Gastroesophageal sphincter (tissue), 4 donors: ENCODE measurements at regions not wholly inside any gene's neighbourhood (a gene's known extent, or its start where the extent isn't known, plus 50 kb on each side); places are given as distances from the start of the nearest gene placed in this dataset.

Experiments used
- ATAC-seq: fragments of 150-250 bp; one replicate; pipeline ENCODE4 v1.9.1; 2016; ENCODE audit warnings: mild to moderate bottlenecking, moderate library complexity
- H3K27ac ChIP-seq, 4 donors: fragments of 200-600 bp; sonication (generic) in 3 of 4; 1 replicate in 3 of 4; 2 replicates in 1 of 4; pipeline ENCODE4 v1.5.1; 2016 to 2019
- H3K27me3 ChIP-seq: fragments of 200-600 bp; sonication (generic); one replicate; pipeline ENCODE4 v1.5.1; 2019
- H3K36me3 ChIP-seq, 2 donors: fragments of 200-600 bp; sonication (generic); one replicate each; pipeline ENCODE4 v1.5.1; 2019; ENCODE audit warnings: control low read depth in 1 of 2
- H3K4me1 ChIP-seq, 3 donors: fragments of 200-600 bp; sonication (generic); 1 replicate in 2 of 3; 2 replicates in 1 of 3; pipeline ENCODE4 v1.5.1; 2016 to 2019; ENCODE audit warnings: control low read depth in 2 of 3
- H3K4me3 ChIP-seq, 2 donors: fragments of 200-600 bp; sonication (generic); one replicate each; pipeline ENCODE4 v1.5.1; 2019; ENCODE audit warnings: mild to moderate bottlenecking in 1 of 2, moderate library complexity in 1 of 2
- H3K9me3 ChIP-seq, 3 donors: fragments of 200-600 bp; sonication (generic); one replicate each; pipeline ENCODE4 v1.5.1; 2017 to 2019; ENCODE audit warnings: control low read depth in 2 of 3
- EP300 ChIP-seq: sonication (generic); formaldehyde crosslinking; IDR thresholded peaks from one replicate; pipeline ENCODE4 v1.6.1; 2017; ENCODE audit warnings: antibody characterized with exemption, mild to moderate bottlenecking
- POLR2A ChIP-seq, 2 donors: fragments of 450-650 bp; IDR thresholded peaks; one replicate each; pipeline ENCODE4 v1.6.1; 2017; ENCODE audit warnings: antibody characterized with exemption in 2 of 2, mild to moderate bottlenecking in 2 of 2, moderate library complexity in 1 of 2
- POLR2AphosphoS5 ChIP-seq: sonication (generic); formaldehyde crosslinking; IDR thresholded peaks from one replicate; pipeline ENCODE4 v1.6.1; 2017; ENCODE audit warnings: antibody characterized with exemption
- WGBS, 2 donors: methylation state at CpG; one replicate each; pipeline ENCODE4 v1.1.5; 2018; ENCODE audit warnings: low coverage in 1 of 2; 5-methylcytosine and 5-hydroxymethylcytosine counted together
- TF ChIP-seq, protein P1 (sequence below), 4 experiments: fragments of 200-600 bp in 2 of 4; fragments of 450-650 bp in 2 of 4; sonication (generic) in 1 of 4; IDR thresholded peaks; one replicate each; pipeline ENCODE4 v1.5.1; 2017 to 2019; ENCODE audit warnings: antibody characterized with exemption in 4 of 4, mild to moderate bottlenecking in 2 of 4, moderate library complexity in 2 of 4

DNA sequence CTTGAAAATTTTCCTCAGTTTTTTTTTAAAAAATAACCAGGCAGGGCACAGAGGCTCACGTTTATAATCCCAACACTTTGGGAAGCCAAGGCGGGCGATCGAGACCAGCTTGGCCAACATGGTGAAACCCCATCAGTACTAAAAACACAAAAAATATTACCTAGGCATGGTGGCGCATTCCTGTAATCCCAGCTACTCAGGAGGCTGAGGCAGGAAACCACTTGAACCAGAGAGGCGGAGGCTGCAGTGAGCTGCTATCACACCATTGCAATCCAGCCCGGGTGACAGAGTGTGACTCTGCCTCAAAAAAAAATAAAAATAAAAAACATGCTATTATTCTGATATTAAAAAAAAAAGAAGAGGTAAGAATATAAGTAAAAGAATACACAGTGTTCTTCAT is 191.0 kb downstream of the ZEB2 start:
- Histone ChIP-seq H3K4me1 (peaks cover 0 to 16% (median 8%) of the 10 kb centered on the region in 3 donors), H3K27me3 (no peaks in the 10 kb centered on the region), H3K9me3 (no peaks in the 10 kb centered on the region), H3K27ac (no peak overlapping the region), H3K36me3 (no peaks in the 10 kb centered on the region), H3K4me3 (no peak overlapping the region)
- ATAC-seq, result no peak
- 80 to 93% methylated on average over 2 to 5 of the region's 7 CpGs for WGBS, 2 donors
- TF ChIP-seq EP300 (no peak), POLR2A (IDR thresholded peaks at IDR 0.05) (no peak), POLR2AphosphoS5 (no peak)
- TF ChIP-seq, protein P1, sequence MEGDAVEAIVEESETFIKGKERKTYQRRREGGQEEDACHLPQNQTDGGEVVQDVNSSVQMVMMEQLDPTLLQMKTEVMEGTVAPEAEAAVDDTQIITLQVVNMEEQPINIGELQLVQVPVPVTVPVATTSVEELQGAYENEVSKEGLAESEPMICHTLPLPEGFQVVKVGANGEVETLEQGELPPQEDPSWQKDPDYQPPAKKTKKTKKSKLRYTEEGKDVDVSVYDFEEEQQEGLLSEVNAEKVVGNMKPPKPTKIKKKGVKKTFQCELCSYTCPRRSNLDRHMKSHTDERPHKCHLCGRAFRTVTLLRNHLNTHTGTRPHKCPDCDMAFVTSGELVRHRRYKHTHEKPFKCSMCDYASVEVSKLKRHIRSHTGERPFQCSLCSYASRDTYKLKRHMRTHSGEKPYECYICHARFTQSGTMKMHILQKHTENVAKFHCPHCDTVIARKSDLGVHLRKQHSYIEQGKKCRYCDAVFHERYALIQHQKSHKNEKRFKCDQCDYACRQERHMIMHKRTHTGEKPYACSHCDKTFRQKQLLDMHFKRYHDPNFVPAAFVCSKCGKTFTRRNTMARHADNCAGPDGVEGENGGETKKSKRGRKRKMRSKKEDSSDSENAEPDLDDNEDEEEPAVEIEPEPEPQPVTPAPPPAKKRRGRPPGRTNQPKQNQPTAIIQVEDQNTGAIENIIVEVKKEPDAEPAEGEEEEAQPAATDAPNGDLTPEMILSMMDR (IDR thresholded peaks at IDR 0.05), result no peak

DNA sequence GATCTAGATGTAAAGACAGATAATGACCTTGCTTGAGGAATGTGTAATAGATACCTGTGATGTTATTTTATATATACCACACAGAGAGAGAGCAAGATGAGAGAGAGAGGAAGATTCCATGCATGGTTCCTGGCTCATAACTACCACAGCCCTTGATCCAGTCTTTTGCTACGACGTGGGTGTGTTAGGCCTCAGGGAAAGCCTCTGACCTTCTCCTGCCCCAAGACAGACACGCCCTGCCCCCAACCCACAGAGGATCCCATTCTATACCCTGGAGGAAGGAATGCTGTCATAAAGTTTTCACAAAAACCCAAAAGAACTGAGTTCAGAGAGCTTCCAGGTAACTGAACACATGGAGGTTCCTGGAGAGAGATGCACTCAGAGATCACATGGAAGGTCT is 193.1 kb downstream of the ZEB2 start:
- Histone ChIP-seq H3K4me1 (peaks cover 0 to 9% (median 5%) of the 10 kb centered on the region in 3 donors), H3K27ac (no peak overlapping the region), H3K4me3 (no peak overlapping the region), H3K36me3 (no peaks in the 10 kb centered on the region), H3K27me3 (no peaks in the 10 kb centered on the region), H3K9me3 (no peaks in the 10 kb centered on the region)
- WGBS, 2 donors, result no CpG with 5 or more reads among the region's 3 CpGs
- TF ChIP-seq EP300 (no peak), POLR2AphosphoS5 (no peak), POLR2A (IDR thresholded peaks at IDR 0.05) (no peak)
- TF ChIP-seq, protein P1 (IDR thresholded peaks at IDR 0.05), result no peak
- ATAC-seq, result no peak

DNA sequence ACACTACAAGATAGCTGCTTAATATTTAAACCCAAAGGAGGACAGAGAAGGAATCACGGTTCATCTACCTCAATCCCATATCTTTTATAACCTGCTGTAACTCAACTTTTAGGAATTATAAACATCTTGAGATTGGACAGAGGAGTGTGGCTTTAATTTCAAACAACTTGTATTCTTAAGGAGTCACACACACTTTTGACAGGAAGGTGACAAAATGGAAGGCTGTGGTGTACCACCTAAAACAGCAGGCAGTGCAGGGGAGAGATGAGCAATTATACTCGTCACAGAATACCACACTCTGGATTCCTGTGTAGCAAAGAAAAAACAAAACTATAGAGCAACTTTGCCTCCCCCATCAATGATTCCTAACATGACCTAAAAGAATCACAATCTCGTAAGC is 194.8 kb downstream of the ZEB2 start:
- H3K27me3 ChIP-seq, result no peaks in the 10 kb centered on the region
- no peak for TF ChIP-seq POLR2AphosphoS5
- no peak for TF ChIP-seq POLR2A (IDR thresholded peaks at IDR 0.05)
- no peak for TF ChIP-seq EP300
- TF ChIP-seq, protein P1 (IDR thresholded peaks at IDR 0.05), result no peak
- H3K9me3 ChIP-seq, result no peaks in the 10 kb centered on the region
- H3K27ac ChIP-seq, result no peak overlapping the region
- H3K4me3 ChIP-seq, result no peak overlapping the region
- H3K4me1 ChIP-seq, result no peaks in the 10 kb centered on the region
- ATAC-seq, result no peak
- 74 to 83% methylated on average over 2 to 3 of the region's 3 CpGs for WGBS, 2 donors
- no peaks in the 10 kb centered on the region for H3K36me3 ChIP-seq

DNA sequence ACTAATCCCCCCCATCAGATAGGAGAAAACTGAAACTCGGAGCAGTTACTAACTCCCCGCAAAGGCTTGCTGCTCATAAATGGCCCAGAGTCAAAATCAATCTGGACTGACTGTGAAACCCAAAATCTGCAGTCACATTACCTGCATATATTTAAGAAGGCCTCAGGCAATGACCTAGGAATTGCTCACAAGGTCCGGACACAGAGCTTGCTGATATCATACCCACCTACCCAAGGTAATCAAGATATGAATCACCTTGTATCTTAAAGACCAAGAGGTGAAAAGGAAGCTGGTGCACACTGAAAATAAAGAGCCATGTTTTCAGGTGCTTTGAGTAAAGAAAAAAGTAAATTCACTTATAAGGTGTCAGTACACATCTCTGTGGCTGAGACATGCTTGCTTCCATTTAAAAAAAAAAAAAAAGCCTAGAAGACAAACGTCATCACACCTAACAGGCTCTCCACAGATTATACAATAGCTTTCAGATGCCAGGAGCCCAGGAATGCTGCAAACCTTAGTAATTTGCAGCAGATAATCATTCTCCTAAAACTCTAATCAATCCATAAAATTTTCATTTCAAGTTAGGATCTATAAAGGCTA is 195.4 kb downstream of the ZEB2 start:
- H3K36me3 ChIP-seq, result no peaks in the 10 kb centered on the region
- no peak for TF ChIP-seq POLR2AphosphoS5
- TF ChIP-seq EP300, result no peak
- TF ChIP-seq, protein P1 (IDR thresholded peaks at IDR 0.05), result no peak
- no peak for TF ChIP-seq POLR2A (IDR thresholded peaks at IDR 0.05)
- WGBS, 2 donors, result 87 to 92% methylated on average over 3 to 4 of the region's 4 CpGs
- H3K27ac ChIP-seq, result no peak overlapping the region
- ATAC-seq, result no peak
- H3K4me3 ChIP-seq, result no peak overlapping the region
- H3K27me3 ChIP-seq, result no peaks in the 10 kb centered on the region
- H3K9me3 ChIP-seq, result no peaks in the 10 kb centered on the region
- no peaks in the 10 kb centered on the region for H3K4me1 ChIP-seq

DNA sequence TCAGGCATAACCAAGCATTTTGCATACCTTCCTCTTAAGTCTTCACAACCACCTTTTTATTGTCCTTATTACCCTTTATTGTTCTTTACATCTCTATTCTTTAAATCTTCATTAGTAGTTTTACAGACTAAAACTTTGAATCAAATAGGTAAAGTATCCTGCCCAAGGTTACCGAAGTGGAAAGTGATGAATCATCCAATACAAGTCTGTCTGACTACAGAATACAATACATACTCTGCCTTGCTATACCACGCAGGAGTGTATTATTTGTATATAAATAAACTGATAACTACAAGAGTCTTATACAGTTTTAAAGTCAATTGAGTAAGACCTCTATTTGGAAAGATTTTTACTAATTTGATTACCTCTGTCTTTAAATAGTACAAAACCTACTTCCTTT is 196.0 kb downstream of the ZEB2 start:
- WGBS, 2 donors, result 86 to 94% methylated on average over 2 of the region's 2 CpGs
- H3K4me3 ChIP-seq, result no peak overlapping the region
- no peaks in the 10 kb centered on the region for H3K9me3 ChIP-seq
- no peaks in the 10 kb centered on the region for H3K27me3 ChIP-seq
- no peak overlapping the region for H3K27ac ChIP-seq
- no peaks in the 10 kb centered on the region for H3K36me3 ChIP-seq
- no peak for TF ChIP-seq EP300
- TF ChIP-seq, protein P1 (IDR thresholded peaks at IDR 0.05), result no peak
- no peak for TF ChIP-seq POLR2AphosphoS5
- TF ChIP-seq POLR2A (IDR thresholded peaks at IDR 0.05), result no peak
- ATAC-seq, result no peak
- H3K4me1 ChIP-seq, result no peaks in the 10 kb centered on the region
